Gastrocnemius medialis (tissue), 4 donors: ENCODE measurements at regions not wholly inside any gene's neighbourhood (a gene's known extent, or its start where the extent isn't known, plus 50 kb on each side); places are given as distances from the start of the nearest gene placed in this dataset.

ENCODE experiments used
- CTCF ChIP-seq, 5 experiments: fragments of 450-650 bp in 3 of 5; fragments of 200-600 bp in 2 of 5; sonication (generic) in 2 of 5; IDR thresholded peaks in 4 of 5; conservative IDR thresholded peaks in 1 of 5; 1 replicate in 4 of 5; 2 replicates in 1 of 5; pipeline ENCODE4 v1.5.1; 2016 to 2019; ENCODE audit warnings: antibody characterized with exemption in 5 of 5, mild to moderate bottlenecking in 3 of 5, moderate library complexity in 3 of 5
- POLR2A ChIP-seq, 2 donors: fragments of 450-650 bp; IDR thresholded peaks; one replicate each; pipeline ENCODE4 v1.6.1; 2017; ENCODE audit warnings: antibody characterized with exemption in 2 of 2, mild to moderate bottlenecking in 2 of 2, moderate library complexity in 2 of 2

GRCh38 chr2:104504331-104505073 is 349.4 kb upstream of the POU3F3 start:
- no peak for TF ChIP-seq CTCF (IDR thresholded peaks at IDR 0.05 in 4 of 5, conservative IDR thresholded peaks at IDR 0.05 in 1 of 5)
- TF ChIP-seq POLR2A (IDR thresholded peaks at IDR 0.05) = no peak
